IMR-90 (cell line): ENCODE measurements at regions not wholly inside any gene's neighbourhood (a gene's known extent, or its start where the extent isn't known, plus 50 kb on each side); places are given as distances from the start of the nearest gene placed in this dataset.

Source experiments
- ATAC-seq: fragments of 200-7000 bp; cut with Tn5 transposase; 2 replicates; pipeline ENCODE4 v1.9.1; 2020; ENCODE audit warnings: low read depth, mild to moderate bottlenecking, moderate library complexity
- BruUV-seq: library from RNA; stranded (reverse); fragments of 400-500 nt; replicated peaks from 2 replicates; lab custom pipeline; 2021; lab: Mats Ljungman, UMichigan
- CTCF ChIA-PET: fragments of 300-600 bp; formaldehyde crosslinking; extraction: SDS; loops from one replicate; lab custom pipeline; 2021; ENCODE audit warnings: antibody characterized with exemption; lab: Yijun Ruan, JAX
- POLR2A ChIA-PET: fragments of 300-600 bp; sonication (Branson Sonifier 250); formaldehyde crosslinking; loops from one replicate; lab custom pipeline; 2022; ENCODE audit warnings: antibody characterized with exemption; ENCODE audit not compliant: unreplicated experiment; lab: Charles Lee
- DNase-seq: peaks from one replicate; pipeline ENCODE4 v3.0.0; 2013
- H2AFZ ChIP-seq: replicated peaks from 2 replicates; pipeline ENCODE3; 2013; ENCODE audit warnings: low read length, mild to moderate bottlenecking; ENCODE audit not compliant: poor library complexity
- H2AK5ac ChIP-seq: 2 replicates; pipeline ENCODE4 v1.6.1; 2013; ENCODE audit warnings: low read depth, low read length, inconsistent platforms
- H2AK9ac ChIP-seq: replicated peaks from 2 replicates; pipeline ENCODE3; 2013; ENCODE audit warnings: mild to moderate bottlenecking, low read depth, low read length, moderate library complexity; ENCODE audit not compliant: poor library complexity
- H2BK120ac ChIP-seq: 2 replicates; pipeline ENCODE4 v1.6.1; 2013; ENCODE audit warnings: low read depth, low read length, inconsistent platforms
- H2BK15ac ChIP-seq: 3 replicates; pipeline ENCODE4 v1.6.1; 2013; ENCODE audit warnings: low read depth, low read length, inconsistent platforms
- H2BK20ac ChIP-seq: 2 replicates; pipeline ENCODE4 v1.6.1; 2013; ENCODE audit warnings: low read depth, mild to moderate bottlenecking, inconsistent platforms, low read length, moderate library complexity
- H2BK5ac ChIP-seq: 2 replicates; pipeline ENCODE4 v1.6.1; 2013; ENCODE audit warnings: mild to moderate bottlenecking, low read depth, low read length, inconsistent platforms; ENCODE audit not compliant: poor library complexity, severe bottlenecking
- H3K14ac ChIP-seq: replicated peaks from 2 replicates; pipeline ENCODE4 v1.6.1; 2013; ENCODE audit warnings: low read depth, low read length, inconsistent platforms
- H3K18ac ChIP-seq: 2 replicates; pipeline ENCODE4 v1.6.1; 2013; ENCODE audit warnings: low read depth, low read length, control low read depth
- H3K23ac ChIP-seq: 2 replicates; pipeline ENCODE4 v1.6.1; 2013; ENCODE audit warnings: low read depth, low read length, inconsistent platforms
- H3K27ac ChIP-seq: 2 replicates; pipeline ENCODE4 v1.5.1; 2013; ENCODE audit warnings: mild to moderate bottlenecking, control low read depth, low read length; ENCODE audit not compliant: insufficient read depth
- H3K27me3 ChIP-seq: 2 replicates; pipeline ENCODE4 v1.6.1; 2013; ENCODE audit warnings: low read length; ENCODE audit not compliant: control insufficient read depth, insufficient read depth
- H3K36me3 ChIP-seq: 2 replicates; pipeline ENCODE4 v1.6.1; 2013; ENCODE audit warnings: low read length, mixed read lengths; ENCODE audit not compliant: control insufficient read depth, insufficient read depth
- H3K4ac ChIP-seq: 2 replicates; pipeline ENCODE4 v1.6.1; 2013; ENCODE audit warnings: low read depth, low read length, inconsistent platforms
- H3K4me1 ChIP-seq: 2 replicates; pipeline ENCODE4 v1.6.1; 2013; ENCODE audit warnings: low read length, mixed read lengths; ENCODE audit not compliant: control insufficient read depth, insufficient read depth
- H3K4me2 ChIP-seq: 2 replicates; pipeline ENCODE4 v1.6.1; 2013; ENCODE audit warnings: low read depth, mild to moderate bottlenecking, control low read depth, low read length, moderate library complexity
- H3K4me3 ChIP-seq: 2 replicates; pipeline ENCODE4 v1.5.1; 2013; ENCODE audit warnings: low read depth, mild to moderate bottlenecking, control low read depth, low read length, moderate library complexity; ENCODE audit not compliant: insufficient read depth
- H3K56ac ChIP-seq: 2 replicates; pipeline ENCODE4 v1.6.1; 2013; ENCODE audit warnings: low read length, inconsistent platforms; ENCODE audit not compliant: insufficient read depth; ENCODE audit errors: extremely low read depth
- H3K79me1 ChIP-seq, 2 experiments: 2 replicates each; pipeline ENCODE4 v1.6.1; 2013; ENCODE audit warnings: low read length in 2 of 2, inconsistent platforms in 1 of 2, low read depth in 1 of 2
- H3K9ac ChIP-seq: 2 replicates; pipeline ENCODE4 v1.6.1; 2013; ENCODE audit warnings: low read depth, low read length, control low read depth
- H3K9me1 ChIP-seq: 2 replicates; pipeline ENCODE4 v1.6.1; 2013; ENCODE audit warnings: low read length, inconsistent platforms; ENCODE audit not compliant: insufficient read depth
- H3K9me3 ChIP-seq: 2 replicates; pipeline ENCODE4 v1.6.1; 2013; ENCODE audit warnings: low read length; ENCODE audit not compliant: control insufficient read depth, insufficient read depth
- H4K20me1 ChIP-seq: 2 replicates; pipeline ENCODE4 v1.6.1; 2013; ENCODE audit warnings: low read length, inconsistent platforms; ENCODE audit not compliant: insufficient read depth
- H4K5ac ChIP-seq: 2 replicates; pipeline ENCODE4 v1.6.1; 2013; ENCODE audit warnings: mild to moderate bottlenecking, low read depth, low read length, control low read depth
- H4K8ac ChIP-seq, 2 experiments: 2 replicates each; pipeline ENCODE4 v1.6.1; 2013; ENCODE audit warnings: low read depth in 2 of 2, low read length in 2 of 2, control low read depth in 1 of 2, inconsistent platforms in 1 of 2
- H4K91ac ChIP-seq: 2 replicates; pipeline ENCODE4 v1.6.1; 2013; ENCODE audit warnings: low read depth, low read length, inconsistent platforms; ENCODE audit not compliant: insufficient read depth
- BHLHE40 ChIP-seq: fragments of 150-350 bp; IDR thresholded peaks from 2 replicates; pipeline ENCODE4 v1.6.1; 2016; ENCODE audit warnings: mild to moderate bottlenecking, low read depth, low read length
- SMC3 ChIP-seq: fragments of 150-350 bp; IDR thresholded peaks from 2 replicates; pipeline ENCODE4 v1.6.1; 2016; ENCODE audit warnings: low read depth, mild to moderate bottlenecking, antibody characterized with exemption, low read length, moderate library complexity
- WGBS, 2 experiments: methylation state at CpG; one replicate each; pipeline versions ENCODE4 v1.1.5 to v1.1.7; 2013; ENCODE audit warnings: missing lambda C conversion rate in 2 of 2; ENCODE audit not compliant: insufficient read length in 1 of 2; ENCODE audit errors: extremely low coverage in 2 of 2; 5-methylcytosine and 5-hydroxymethylcytosine counted together
- dilution Hi-C: fragments of 300-500 bp; cut with HindIII; formaldehyde crosslinking; loops from one replicate; pipeline ENCODE4 v1.14.3; 2018; ENCODE audit warnings: low sequenced_read_pairs; ENCODE audit not compliant: unreplicated experiment
- in situ Hi-C: fragments of 300-500 bp; cut with MboI; formaldehyde crosslinking; loops from 3 replicates; pipeline ENCODE4 v1.14.3; 2019; ENCODE audit warnings: low sequenced_read_pairs, inconsistent platforms, mixed read lengths
- intact Hi-C: fragments of 100-400 bp; cut with micrococcal nuclease; formaldehyde crosslinking; loops from 2 replicates; pipeline ENCODE4 v1.10.0; 2022

GRCh38 chr18:11544060-11544633 lies 65.2 kb upstream of the SLC35G4 start:
- no peak for ATAC-seq
- Histone ChIP-seq H3K4ac (no peak overlapping the region), H3K9ac (no peak overlapping the region), H3K18ac (no peak overlapping the region), H3K27me3 (no peaks in the 10 kb centered on the region), H3K27ac (no peak overlapping the region), H3K9me3 (peaks cover 9% of the 10 kb centered on the region), H3K4me1 (no peaks in the 10 kb centered on the region), H2AK9ac (no peak overlapping the region), H3K4me3 (no peak overlapping the region), H2BK5ac (no peak overlapping the region), H3K36me3 (no peaks in the 10 kb centered on the region), H3K4me2 (no peak overlapping the region), H4K8ac (no peak overlapping the region), H3K56ac (no peak overlapping the region), H3K14ac (no peak overlapping the region), H2BK20ac (no peak overlapping the region), H2BK120ac (no peak overlapping the region), H4K20me1 (no peaks in the 10 kb centered on the region), H4K5ac (no peak overlapping the region), H2AFZ (no peak overlapping the region), H2AK5ac (no peak overlapping the region), H3K9me1 (no peaks in the 10 kb centered on the region), H4K91ac (no peak overlapping the region), H2BK15ac (no peak overlapping the region), H3K79me1 (no peaks in the 10 kb centered on the region), H3K23ac (no peak overlapping the region)
- TF ChIP-seq BHLHE40, result no peak
- no peak for TF ChIP-seq SMC3
- intact Hi-C loops (no loop called here), in situ Hi-C loops (no loop called here), dilution Hi-C loops (no loop called here)
- ChIA-PET POLR2A (no interaction called here), CTCF (interaction anchor here (0.7 kb wide), 1 partner anchor 34 kb away, joined by 4 read pairs; no protein-coding TSS in a partner anchor)
- no TSS peak for BruUV-seq
- WGBS, 2 experiments, result 80% methylated on average over 1 of the region's 4 CpGs; no CpG with 5 or more reads in 1 of the 2 experiments
- no peak for DNase-seq
